HepG2 (cell line): ENCODE measurements at regions not wholly inside any gene's neighbourhood (a gene's known extent, or its start where the extent isn't known, plus 50 kb on each side); places are given as distances from the start of the nearest gene placed in this dataset.
A peak's percentile ranks its signal among the peaks of the same experiment; 100 is the strongest.

Experiments
- CEBPG ChIP-seq: IDR thresholded peaks from 2 replicates; pipeline ENCODE4 v1.6.1; 2016
- FOSL1 ChIP-seq: sonication (generic); formaldehyde crosslinking; IDR thresholded peaks from 2 replicates; pipeline ENCODE4 v1.9.0; 2021; ENCODE audit warnings: missing genetic modification reagents, borderline replicate concordance
- FOXA1 ChIP-seq, 2 experiments: fragments of 450-650 bp in 1 of 2; sonication (generic) in 1 of 2; formaldehyde crosslinking in 1 of 2; IDR thresholded peaks; 2 replicates each; pipeline versions ENCODE4 v1.4.0 to v1.6.1; 2016 to 2020; ENCODE audit warnings: missing genetic modification reagents in 1 of 2
- MAFK ChIP-seq, 2 experiments: IDR thresholded peaks in 1 of 2; conservative IDR thresholded peaks in 1 of 2; 2 replicates each; pipeline ENCODE4 v1.6.1; 2011; ENCODE audit warnings: improper control_type of control experiment in 2 of 2, low read length in 2 of 2
- PRMT3 ChIP-seq: sonication (generic); formaldehyde crosslinking; IDR thresholded peaks from 2 replicates; pipeline ENCODE4 v1.8.1; 2022; ENCODE audit warnings: low read depth, mild to moderate bottlenecking, moderate library complexity, missing genetic modification reagents, borderline replicate concordance
- SIN3B ChIP-seq: fragments of 150-350 bp; IDR thresholded peaks from 2 replicates; pipeline ENCODE4 v1.6.1; 2014; ENCODE audit warnings: low read length
- SOX13 ChIP-seq, 3 experiments: fragments of 450-650 bp in 1 of 3; sonication (generic) in 1 of 3; formaldehyde crosslinking in 1 of 3; IDR thresholded peaks in 2 of 3; conservative IDR thresholded peaks in 1 of 3; 2 replicates each; pipeline versions ENCODE4 v1.5.0 to v1.6.1; 2016 to 2020; ENCODE audit warnings: antibody characterized with exemption in 1 of 3, mild to moderate bottlenecking in 1 of 3, missing compliant biosample characterization in 1 of 3, missing genetic modification reagents in 1 of 3, moderate library complexity in 1 of 3
- SP2 ChIP-seq: sonication (generic); formaldehyde crosslinking; IDR thresholded peaks from 2 replicates; pipeline ENCODE4 v1.5.1; 2020; ENCODE audit warnings: mild to moderate bottlenecking, missing genetic modification reagents
- TBL1XR1 ChIP-seq: fragments of 150-350 bp; IDR thresholded peaks from 2 replicates; pipeline ENCODE4 v1.6.1; 2014; ENCODE audit warnings: borderline replicate concordance, low read length; ENCODE audit not compliant: partially characterized antibody
- YY1 ChIP-seq: IDR thresholded peaks from 2 replicates; pipeline ENCODE4 v1.6.1; 2011; ENCODE audit warnings: low read length, low read depth, moderate library complexity, mild to moderate bottlenecking; ENCODE audit not compliant: insufficient read depth, insufficient replicate concordance
- ZNF251 ChIP-seq: sonication (generic); formaldehyde crosslinking; IDR thresholded peaks from 2 replicates; pipeline ENCODE4 v1.9.0; 2021; ENCODE audit warnings: mild to moderate bottlenecking, missing genetic modification reagents
- ZNF367 ChIP-seq: sonication (generic); formaldehyde crosslinking; IDR thresholded peaks from 2 replicates; pipeline ENCODE4 v1.4.0; 2020; ENCODE audit warnings: missing genetic modification reagents, borderline replicate concordance
- ZNF431 ChIP-seq: sonication (generic); formaldehyde crosslinking; IDR thresholded peaks from 2 replicates; pipeline ENCODE4 v1.9.0; 2022; ENCODE audit warnings: missing genetic modification reagents, low read depth, mild to moderate bottlenecking, borderline replicate concordance
- ZNF687 ChIP-seq: sonication (generic); formaldehyde crosslinking; IDR thresholded peaks from 2 replicates; pipeline ENCODE4 v1.5.1; 2020; ENCODE audit warnings: mild to moderate bottlenecking, missing genetic modification reagents, moderate library complexity
- ZNF704 ChIP-seq: sonication (generic); formaldehyde crosslinking; IDR thresholded peaks from 2 replicates; pipeline ENCODE4 v1.8.1; 2023; ENCODE audit warnings: mild to moderate bottlenecking, inconsistent platforms, moderate library complexity, missing genetic modification reagents, borderline replicate concordance
- ZNF709 ChIP-seq: sonication (generic); formaldehyde crosslinking; IDR thresholded peaks from 2 replicates; pipeline ENCODE4 v1.5.0; 2020; ENCODE audit warnings: mild to moderate bottlenecking, missing genetic modification reagents
- ZNF788 ChIP-seq: sonication (generic); formaldehyde crosslinking; IDR thresholded peaks from 2 replicates; pipeline ENCODE4 v1.5.0; 2020; ENCODE audit warnings: mild to moderate bottlenecking, missing genetic modification reagents, borderline replicate concordance
- TF ChIP-seq, protein P1 (sequence below): sonication (generic); formaldehyde crosslinking; IDR thresholded peaks from 2 replicates; pipeline ENCODE4 v1.8.0; 2022; ENCODE audit warnings: missing genetic modification reagents, mild to moderate bottlenecking, borderline replicate concordance
- TF ChIP-seq, protein P2 (sequence below): sonication (generic); formaldehyde crosslinking; IDR thresholded peaks from 2 replicates; pipeline ENCODE4 v1.4.0; 2020; ENCODE audit warnings: missing genetic modification reagents

- TF ChIP-seq, protein P1, sequence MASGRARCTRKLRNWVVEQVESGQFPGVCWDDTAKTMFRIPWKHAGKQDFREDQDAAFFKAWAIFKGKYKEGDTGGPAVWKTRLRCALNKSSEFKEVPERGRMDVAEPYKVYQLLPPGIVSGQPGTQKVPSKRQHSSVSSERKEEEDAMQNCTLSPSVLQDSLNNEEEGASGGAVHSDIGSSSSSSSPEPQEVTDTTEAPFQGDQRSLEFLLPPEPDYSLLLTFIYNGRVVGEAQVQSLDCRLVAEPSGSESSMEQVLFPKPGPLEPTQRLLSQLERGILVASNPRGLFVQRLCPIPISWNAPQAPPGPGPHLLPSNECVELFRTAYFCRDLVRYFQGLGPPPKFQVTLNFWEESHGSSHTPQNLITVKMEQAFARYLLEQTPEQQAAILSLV (CRISPR knock-in tag) = no peak
- TF ChIP-seq ZNF704 (CRISPR knock-in tag) = peak; percentile 22; the same call in 1 of the 2 replicates
- no peak for TF ChIP-seq PRMT3 (CRISPR knock-in tag)
- TF ChIP-seq ZNF687 (CRISPR knock-in tag) = no peak
- no peak for TF ChIP-seq TBL1XR1
- TF ChIP-seq FOXA1 (IDR thresholded peaks at IDR 0.05) = no peak
- TF ChIP-seq FOXA1 (CRISPR knock-in tag; IDR thresholded peaks at IDR 0.05) = peak; percentile 58; the same call in 1 of the 2 replicates
- no peak for TF ChIP-seq ZNF709 (CRISPR knock-in tag)
- peak; percentile 94 for TF ChIP-seq CEBPG
- no peak for TF ChIP-seq SIN3B
- TF ChIP-seq, protein P2, sequence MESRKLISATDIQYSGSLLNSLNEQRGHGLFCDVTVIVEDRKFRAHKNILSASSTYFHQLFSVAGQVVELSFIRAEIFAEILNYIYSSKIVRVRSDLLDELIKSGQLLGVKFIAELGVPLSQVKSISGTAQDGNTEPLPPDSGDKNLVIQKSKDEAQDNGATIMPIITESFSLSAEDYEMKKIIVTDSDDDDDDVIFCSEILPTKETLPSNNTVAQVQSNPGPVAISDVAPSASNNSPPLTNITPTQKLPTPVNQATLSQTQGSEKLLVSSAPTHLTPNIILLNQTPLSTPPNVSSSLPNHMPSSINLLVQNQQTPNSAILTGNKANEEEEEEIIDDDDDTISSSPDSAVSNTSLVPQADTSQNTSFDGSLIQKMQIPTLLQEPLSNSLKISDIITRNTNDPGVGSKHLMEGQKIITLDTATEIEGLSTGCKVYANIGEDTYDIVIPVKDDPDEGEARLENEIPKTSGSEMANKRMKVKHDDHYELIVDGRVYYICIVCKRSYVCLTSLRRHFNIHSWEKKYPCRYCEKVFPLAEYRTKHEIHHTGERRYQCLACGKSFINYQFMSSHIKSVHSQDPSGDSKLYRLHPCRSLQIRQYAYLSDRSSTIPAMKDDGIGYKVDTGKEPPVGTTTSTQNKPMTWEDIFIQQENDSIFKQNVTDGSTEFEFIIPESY (CRISPR knock-in tag) = no peak
- TF ChIP-seq ZNF788 (CRISPR knock-in tag) = no peak
- no peak for TF ChIP-seq ZNF251 (CRISPR knock-in tag)
- TF ChIP-seq FOSL1 (CRISPR knock-in tag) = peak; percentile 78; the same call in 1 of the 2 replicates
- peak; percentile 87 to 91 for TF ChIP-seq MAFK (conservative IDR thresholded peaks at IDR 0.05 in 1 of 2, IDR thresholded peaks at IDR 0.05 in 1 of 2; ENCODE audit: low read length in 2 of 2)
- no peak for TF ChIP-seq ZNF367
- TF ChIP-seq ZNF431 (CRISPR knock-in tag) = no peak
- TF ChIP-seq YY1 = no peak
- no peak; the same call in 1 of the 2 replicates for TF ChIP-seq SOX13 (IDR thresholded peaks at IDR 0.05)
- peak in 1 of 2 experiments; percentile 80; a peak in 2 of 4 replicates for TF ChIP-seq SOX13 (CRISPR knock-in tag; conservative IDR thresholded peaks at IDR 0.05 in 1 of 2, IDR thresholded peaks at IDR 0.05 in 1 of 2)
- no peak for TF ChIP-seq SP2 (CRISPR knock-in tag)
Observed at GRCh38 chr10:59007307-59008025, 169.0 kb upstream of the PHYHIPL start (continued).
